GM12878 (cell line): ENCODE measurements at regions not wholly inside any gene's neighbourhood (a gene's known extent, or its start where the extent isn't known, plus 50 kb on each side); places are given as distances from the start of the nearest gene placed in this dataset.

ENCODE experiments used
- ATAC-seq: fragments of 200-7000 bp; cut with Tn5 transposase; 3 replicates; pipeline ENCODE4 v1.9.1; 2020; ENCODE audit warnings: mild to moderate bottlenecking, moderate library complexity
- BruUV-seq: library from RNA; stranded (reverse); fragments of 400-500 nt; replicated peaks from 2 replicates; lab custom pipeline; 2021; lab: Mats Ljungman, UMichigan
- CTCF ChIA-PET: fragments of 300-600 bp; sonication (Branson Sonifier 250); formaldehyde crosslinking; extraction: SDS; loops from one replicate; lab custom pipeline; 2021; ENCODE audit warnings: inconsistent platforms; lab: Yijun Ruan, JAX
- POLR2A ChIA-PET: fragments of 350-600 bp; formaldehyde crosslinking; extraction: SDS; loops from one replicate; lab custom pipeline; 2021; ENCODE audit warnings: inconsistent platforms; lab: Charles Lee
- RAD21 ChIA-PET: fragments of 300-600 bp; sonication (Branson Sonifier 250); formaldehyde crosslinking; loops from one replicate; lab custom pipeline; 2023; ENCODE audit warnings: antibody characterized with exemption; ENCODE audit not compliant: unreplicated experiment; lab: Charles Lee
- SMC1A ChIA-PET: fragments of 300-600 bp; sonication (Branson Sonifier 250); formaldehyde crosslinking; loops from one replicate; lab custom pipeline; 2023; ENCODE audit not compliant: unreplicated experiment, uncharacterized antibody; lab: Charles Lee
- DNase-seq: peaks from one replicate; pipeline ENCODE4 v3.0.0-alpha.2; 2011; ENCODE audit warnings: low read depth, low spot score
- FAIRE-seq: peaks from 3 replicates; lab custom pipeline; 2011; peaks lifted over from hg19 to GRCh38; lab: Jason Lieb, UNC
- H2AFZ ChIP-seq: 2 replicates; pipeline ENCODE4 v1.6.0; 2011; ENCODE audit warnings: low read depth, low read length, control low read depth; ENCODE audit not compliant: control insufficient read depth
- H3K27ac ChIP-seq: 2 replicates; pipeline ENCODE4 v1.5.1; 2011; ENCODE audit warnings: control low read depth; ENCODE audit not compliant: control insufficient read depth, insufficient read depth
- H3K27me3 ChIP-seq, 2 experiments: replicated peaks in 1 of 2; 2 replicates each; pipeline versions ENCODE4 v1.6.0 to v1.6.1; 2011; ENCODE audit warnings: low read length in 1 of 2; ENCODE audit not compliant: control insufficient read depth in 2 of 2, insufficient read depth in 2 of 2
- H3K36me3 ChIP-seq, 2 experiments: 2 replicates each; pipeline ENCODE4 v1.5.1; 2011; ENCODE audit warnings: low read length in 1 of 2; ENCODE audit not compliant: control insufficient read depth in 2 of 2, insufficient read depth in 2 of 2
- H3K4me1 ChIP-seq: 2 replicates; pipeline ENCODE4 v1.6.1; 2011; ENCODE audit warnings: mild to moderate bottlenecking, low read length, moderate library complexity, mixed read lengths; ENCODE audit not compliant: control insufficient read depth, insufficient read depth
- H3K4me2 ChIP-seq: 2 replicates; pipeline ENCODE4 v1.6.0; 2011; ENCODE audit warnings: control low read depth; ENCODE audit not compliant: control insufficient read depth, insufficient read depth
- H3K4me3 ChIP-seq: fragments of 200-600 bp; sonication (generic); 2 replicates; pipeline ENCODE4 v1.5.1; 2016
- H3K79me2 ChIP-seq: 2 replicates; pipeline ENCODE4 v1.6.0; 2011; ENCODE audit warnings: low read length; ENCODE audit not compliant: control insufficient read depth, insufficient read depth
- H3K9ac ChIP-seq: 2 replicates; pipeline ENCODE4 v1.8.0; 2011; ENCODE audit warnings: low read length, control low read depth, mixed read lengths; ENCODE audit not compliant: control insufficient read depth, insufficient read depth
- H3K9me3 ChIP-seq: replicated peaks from 3 replicates; pipeline ENCODE4 v1.5.1; 2011; ENCODE audit warnings: mild to moderate bottlenecking, low read length; ENCODE audit not compliant: control insufficient read depth, insufficient read depth
- H4K20me1 ChIP-seq: 2 replicates; pipeline ENCODE4 v1.6.0; 2011; ENCODE audit not compliant: control insufficient read depth, insufficient read depth
- CTCF ChIP-seq, 3 experiments: IDR thresholded peaks in 2 of 3; conservative IDR thresholded peaks in 1 of 3; 2 replicates each; pipeline ENCODE4 v1.5.1; 2011; ENCODE audit warnings: low read depth in 3 of 3, low read length in 3 of 3, mild to moderate bottlenecking in 3 of 3, control low read depth in 2 of 3, moderate library complexity in 2 of 3, inconsistent platforms in 1 of 3, mixed read lengths in 1 of 3; ENCODE audit not compliant: control insufficient read depth in 2 of 3, insufficient read depth in 1 of 3; ENCODE audit errors: extremely low read depth in 1 of 3
- CUX1 ChIP-seq: IDR thresholded peaks from 2 replicates; pipeline ENCODE4 v1.6.1; 2012; ENCODE audit warnings: improper control_type of control experiment, low read depth, low read length; ENCODE audit not compliant: insufficient replicate concordance
- FOXM1 ChIP-seq: IDR thresholded peaks from 2 replicates; pipeline ENCODE4 v1.6.1; 2012; ENCODE audit warnings: low read depth, mild to moderate bottlenecking, inconsistent platforms, low read length, moderate library complexity
- IRF4 ChIP-seq: IDR thresholded peaks from 2 replicates; pipeline ENCODE4 v1.6.1; 2011; ENCODE audit warnings: low read depth, low read length
- JUND ChIP-seq: IDR thresholded peaks from 2 replicates; pipeline ENCODE4 v1.6.1; 2012; ENCODE audit warnings: low read depth, mild to moderate bottlenecking, low read length, improper control_type of control experiment, moderate library complexity
- MAX ChIP-seq: IDR thresholded peaks from 2 replicates; pipeline ENCODE4 v1.6.1; 2012; ENCODE audit warnings: low read depth, low read length, improper control_type of control experiment
- NR2C1 ChIP-seq: fragments of 450-650 bp; IDR thresholded peaks from 2 replicates; pipeline ENCODE4 v1.6.1; 2017; ENCODE audit warnings: antibody characterized with exemption, mild to moderate bottlenecking, moderate library complexity
- SMAD1 ChIP-seq: fragments of 450-650 bp; IDR thresholded peaks from 2 replicates; pipeline ENCODE4 v1.6.1; 2018; ENCODE audit warnings: mild to moderate bottlenecking, low read depth; ENCODE audit not compliant: partially characterized antibody
- TCF12 ChIP-seq: IDR thresholded peaks from 2 replicates; pipeline ENCODE4 v1.6.1; 2011; ENCODE audit warnings: low read depth, mild to moderate bottlenecking, low read length
- ZSCAN29 ChIP-seq: fragments of 450-650 bp; IDR thresholded peaks from 2 replicates; pipeline ENCODE4 v1.6.1; 2017; ENCODE audit warnings: mild to moderate bottlenecking, moderate library complexity
- WGBS: methylation state at CpG from one replicate; pipeline ENCODE4 v1.1.6; 2016; ENCODE audit warnings: low lambda C conversion rate; ENCODE audit not compliant: insufficient replicate concordance, insufficient coverage; ENCODE audit errors: missing lambda C conversion rate; 5-methylcytosine and 5-hydroxymethylcytosine counted together
- in situ Hi-C: fragments of 300-500 bp; cut with MboI; formaldehyde crosslinking; loops from 9 replicates; pipeline ENCODE4 v1.14.3; 2018; ENCODE audit warnings: mixed read lengths
- intact Hi-C: fragments of 100-400 bp; cut with micrococcal nuclease; formaldehyde crosslinking; loops from one replicate; pipeline ENCODE4 v1.14.2; 2022; ENCODE audit not compliant: unreplicated experiment

GRCh38 chr12:24608108-24608507 lies 340.8 kb downstream of the BCAT1 start:
- BruUV-seq = no TSS peak
- TF ChIP-seq NR2C1 (no peak), CUX1 (no peak), IRF4 (no peak), SMAD1 (no peak), JUND (no peak), TCF12 (no peak), FOXM1 (no peak), MAX (no peak), ZSCAN29 (no peak), CTCF (IDR thresholded peaks at IDR 0.05 in 2 of 3, conservative IDR thresholded peaks at IDR 0.05 in 1 of 3; ENCODE audit: control insufficient read depth in 2 of 3, extremely low read depth in 1 of 3, insufficient read depth in 1 of 3, low read depth in 3 of 3, low read length in 3 of 3) (no peak)
- ChIA-PET CTCF (interaction anchor here (0.6 kb wide), 1 partner anchor 18 kb away, joined by 3 read pairs; no protein-coding TSS in a partner anchor), SMC1A (no interaction called here), RAD21 (no interaction called here), POLR2A (no interaction called here)
- Histone ChIP-seq H3K9ac (no peak overlapping the region), H3K36me3 (no peaks in the 10 kb centered on the region), H3K27me3 (no peaks in the 10 kb centered on the region), H3K4me1 (no peaks in the 10 kb centered on the region), H3K4me3 (no peak overlapping the region), H3K79me2 (no peaks in the 10 kb centered on the region), H3K4me2 (no peak overlapping the region), H4K20me1 (no peaks in the 10 kb centered on the region), H3K27ac (no peak overlapping the region), H3K9me3 (no peaks in the 10 kb centered on the region), H2AFZ (no peak overlapping the region)
- ATAC-seq (no peak), FAIRE-seq (no peak), DNase-seq (no peak)
- in situ Hi-C loops = no loop called here
- WGBS = 15% methylated on average over 1 of the region's 1 CpG
- intact Hi-C loops = no loop called here
